SK-N-SH (cell line): ENCODE measurements at regions not wholly inside any gene's neighbourhood (a gene's known extent, or its start where the extent isn't known, plus 50 kb on each side); places are given as distances from the start of the nearest gene placed in this dataset.

Experiments
- CTCF ChIA-PET: fragments of 300-600, 350-600 bp; formaldehyde crosslinking; extraction: SDS; loops from one replicate; lab custom pipeline; 2021; lab: Yijun Ruan, JAX
- POLR2A ChIA-PET: fragments of 350-600 bp; sonication (Branson Sonifier 250); formaldehyde crosslinking; extraction: SDS; loops from one replicate; lab custom pipeline; 2020; ENCODE audit warnings: antibody characterized with exemption, inconsistent platforms; lab: Yijun Ruan, JAX
- DNase-seq: peaks from one replicate; pipeline ENCODE4 v3.0.0; 2012
- H2AFZ ChIP-seq: fragments of 200-600 bp; sonication (generic); 2 replicates; pipeline ENCODE4 v1.8.1; 2016; ENCODE audit warnings: antibody characterized with exemption, mild to moderate bottlenecking, low read depth
- H3F3A ChIP-seq: fragments of 200-600 bp; sonication (generic); replicated peaks from 2 replicates; pipeline ENCODE3; 2016; ENCODE audit warnings: antibody characterized with exemption, mild to moderate bottlenecking; ENCODE audit not compliant: insufficient read depth
- H3K27ac ChIP-seq, 2 experiments: fragments of 200-500 bp in 1 of 2; fragments of 200-600 bp in 1 of 2; sonication (Bioruptor generic) in 1 of 2; sonication (generic), shearing (Covaris generic) in 1 of 2; 2 replicates each; pipeline versions ENCODE4 v1.5.1 to v1.6.1; 2014 to 2016; ENCODE audit warnings: low read depth in 2 of 2, inconsistent platforms in 1 of 2, low read length in 1 of 2, mild to moderate bottlenecking in 1 of 2, mixed read lengths in 1 of 2
- H3K27me3 ChIP-seq: fragments of 200-600 bp; sonication (generic), shearing (Covaris generic); 2 replicates; pipeline ENCODE4 v1.6.1; 2016; ENCODE audit warnings: mixed run types; ENCODE audit not compliant: insufficient read depth
- H3K36me3 ChIP-seq, 2 experiments: fragments of 200-500 bp in 1 of 2; fragments of 200-600 bp in 1 of 2; sonication (Bioruptor generic) in 1 of 2; sonication (generic) in 1 of 2; replicated peaks in 1 of 2; 2 replicates each; pipeline versions ENCODE3 to v1.5.1; 2014 to 2016; ENCODE audit warnings: low read length in 1 of 2, mild to moderate bottlenecking in 1 of 2; ENCODE audit not compliant: insufficient read depth in 2 of 2, control insufficient read depth in 1 of 2
- H3K4me1 ChIP-seq, 2 experiments: fragments of 200-500 bp in 1 of 2; fragments of 200-600 bp in 1 of 2; sonication (Bioruptor generic) in 1 of 2; sonication (generic), shearing (Covaris generic) in 1 of 2; 2 replicates each; pipeline versions ENCODE4 v1.5.1 to v1.6.1; 2014 to 2016; ENCODE audit warnings: low read depth in 1 of 2, low read length in 1 of 2, mixed run types in 1 of 2; ENCODE audit not compliant: insufficient read depth in 2 of 2, control insufficient read depth in 1 of 2
- H3K4me2 ChIP-seq: fragments of 200-600 bp; sonication (generic), shearing (Covaris generic); 2 replicates; pipeline ENCODE4 v1.6.1; 2017; ENCODE audit warnings: mixed run types
- H3K4me3 ChIP-seq, 2 experiments: fragments of 200-500 bp in 1 of 2; fragments of 200-600 bp in 1 of 2; sonication (Bioruptor generic) in 1 of 2; sonication (generic), shearing (Covaris generic) in 1 of 2; 2 replicates each; pipeline versions ENCODE4 v1.5.1 to v1.8.1; 2014 to 2016; ENCODE audit warnings: low read depth in 2 of 2, inconsistent platforms in 1 of 2, low read length in 1 of 2, mild to moderate bottlenecking in 1 of 2, mixed read lengths in 1 of 2, moderate library complexity in 1 of 2
- H3K79me2 ChIP-seq: fragments of 200-600 bp; sonication (generic); 2 replicates; pipeline ENCODE4 v1.8.1; 2017; ENCODE audit warnings: mild to moderate bottlenecking; ENCODE audit not compliant: insufficient read depth
- H3K9ac ChIP-seq: fragments of 200-600 bp; sonication (generic); 2 replicates; pipeline ENCODE4 v1.6.1; 2017; ENCODE audit warnings: mixed run types
- H3K9me2 ChIP-seq: fragments of 200-600 bp; sonication (generic); 2 replicates; pipeline ENCODE4 v1.6.1; 2017; ENCODE audit warnings: mixed run types
- H3K9me3 ChIP-seq: fragments of 200-600 bp; sonication (generic); 2 replicates; pipeline ENCODE4 v1.6.1; 2017; ENCODE audit warnings: mixed run types, mild to moderate bottlenecking, moderate library complexity
- H4K20me1 ChIP-seq: fragments of 200-600 bp; sonication (generic); 2 replicates; pipeline ENCODE4 v1.6.1; 2017; ENCODE audit warnings: mild to moderate bottlenecking, mixed run types; ENCODE audit not compliant: insufficient read depth
- EP300 ChIP-seq, 2 experiments: IDR thresholded peaks; 2 replicates each; pipeline versions ENCODE4 v1.4.0 to v1.6.1; 2012; ENCODE audit warnings: borderline replicate concordance in 1 of 2, low read depth in 1 of 2, low read length in 1 of 2
- FOSL2 ChIP-seq: IDR thresholded peaks from 2 replicates; pipeline ENCODE4 v1.4.0; 2012; ENCODE audit warnings: low read depth, mild to moderate bottlenecking, moderate library complexity, borderline replicate concordance
- PBX3 ChIP-seq: IDR thresholded peaks from 2 replicates; pipeline ENCODE4; 2012
- POLR2AphosphoS5 ChIP-seq: IDR thresholded peaks from 2 replicates; pipeline ENCODE4 v1.6.1; 2012; ENCODE audit warnings: low read depth, low read length
- RCOR1 ChIP-seq: fragments of 150-350 bp; IDR thresholded peaks from 2 replicates; pipeline ENCODE4 v1.6.1; 2017; ENCODE audit warnings: antibody characterized with exemption, low read length
- REST ChIP-seq: IDR thresholded peaks from 2 replicates; pipeline ENCODE4 v1.6.1; 2012; ENCODE audit warnings: mild to moderate bottlenecking, low read depth, low read length, moderate library complexity
- RFX5 ChIP-seq: IDR thresholded peaks from 2 replicates; pipeline ENCODE4 v1.6.1; 2012; ENCODE audit warnings: mild to moderate bottlenecking, improper control_type of control experiment, low read length
- TCF12 ChIP-seq: IDR thresholded peaks from 2 replicates; pipeline ENCODE4 v1.4.0; 2012
- ZBTB33 ChIP-seq: IDR thresholded peaks from 2 replicates; pipeline ENCODE4 v1.4.0; 2012; ENCODE audit warnings: low read depth, borderline replicate concordance
- WGBS: methylation state at CpG from one replicate; pipeline ENCODE4 v1.1.6; 2017; ENCODE audit warnings: low lambda C conversion rate; 5-methylcytosine and 5-hydroxymethylcytosine counted together

GRCh38 chr11:131195661-131196517, 174.5 kb upstream of the NTM start:
- H4K20me1 ChIP-seq = no peaks in the 10 kb centered on the region
- H3K79me2 ChIP-seq = no peaks in the 10 kb centered on the region
- CTCF ChIA-PET = no interaction called here
- DNase-seq = peak; percentile 76
- peaks cover 0 to 30% of the 10 kb centered on the region in 2 experiments; a peak in 2 of 4 replicates for H3K4me1 ChIP-seq
- no peaks in the 10 kb centered on the region for H3K9me3 ChIP-seq
- 2% methylated on average over 10 of the region's 11 CpGs for WGBS
- H3K4me2 ChIP-seq = no peak overlapping the region
- POLR2A ChIA-PET = no interaction called here
- H3K4me3 ChIP-seq = no peak overlapping the region
- H3K36me3 ChIP-seq = no peaks in the 10 kb centered on the region
- no peaks in the 10 kb centered on the region for H3K27me3 ChIP-seq
- no peaks in the 10 kb centered on the region for H3K9me2 ChIP-seq
- H3K9ac ChIP-seq = no peak overlapping the region
- no peaks in the 10 kb centered on the region for H3F3A ChIP-seq
- no peak overlapping the region for H2AFZ ChIP-seq
- TF ChIP-seq TCF12 (no peak), PBX3 (no peak), RFX5 (no peak), FOSL2 (no peak), RCOR1 (0 out of 2 replicates have a peak, but pooled peaks have one; percentile 28), EP300 (IDR thresholded peaks at IDR 0.05; ENCODE audit: borderline replicate concordance in 1 of 2, low read depth in 1 of 2, low read length in 1 of 2) (peak in 1 of 2 experiments; percentile 7; a peak in 1 of 4 replicates), REST (no peak), ZBTB33 (no peak), POLR2AphosphoS5 (no peak)
- no peak overlapping the region; a peak in 1 of 4 replicates for H3K27ac ChIP-seq
